Liver (tissue), 8 donors: ENCODE measurements at regions not wholly inside any gene's neighbourhood (a gene's known extent, or its start where the extent isn't known, plus 50 kb on each side); places are given as distances from the start of the nearest gene placed in this dataset.

ENCODE experiments used
- DNase-seq: peaks from one replicate; pipeline ENCODE4 v3.0.0-alpha.2; 2017; ENCODE audit warnings: low spot score
- H3K27ac ChIP-seq, 2 donors: one replicate each; pipeline ENCODE4 v1.7.0; 2013; ENCODE audit warnings: inconsistent platforms in 2 of 2, low read length in 2 of 2, control low read depth in 1 of 2, low read depth in 1 of 2, mild to moderate bottlenecking in 1 of 2
- H3K27me3 ChIP-seq, 4 donors: one replicate each; pipeline versions ENCODE4 v1.6.1 to v1.7.0; 2013; ENCODE audit warnings: low read length in 3 of 4, inconsistent platforms in 1 of 4, mild to moderate bottlenecking in 1 of 4, moderate library complexity in 1 of 4; ENCODE audit not compliant: control insufficient read depth in 4 of 4, insufficient read depth in 4 of 4
- H3K36me3 ChIP-seq, 4 donors: one replicate each; pipeline versions ENCODE4 v1.6.1 to v1.7.0; 2013; ENCODE audit warnings: low read length in 3 of 4, mild to moderate bottlenecking in 3 of 4, low read depth in 1 of 4, moderate library complexity in 1 of 4; ENCODE audit not compliant: control insufficient read depth in 4 of 4, insufficient read depth in 3 of 4
- H3K4me1 ChIP-seq, 4 donors: one replicate each; pipeline versions ENCODE4 v1.6.1 to v1.7.0; 2013; ENCODE audit warnings: low read length in 3 of 4, mild to moderate bottlenecking in 3 of 4, moderate library complexity in 1 of 4; ENCODE audit not compliant: control insufficient read depth in 4 of 4, insufficient read depth in 4 of 4
- H3K4me3 ChIP-seq, 3 donors: one replicate each; pipeline versions ENCODE4 v1.6.1 to v1.7.0; 2013; ENCODE audit warnings: low read length in 3 of 3, control low read depth in 1 of 3, low read depth in 1 of 3, mild to moderate bottlenecking in 1 of 3
- H3K9ac ChIP-seq, 2 donors: one replicate each; pipeline ENCODE4 v1.7.0; 2013; ENCODE audit warnings: low read length in 2 of 2, mild to moderate bottlenecking in 2 of 2, moderate library complexity in 2 of 2, control low read depth in 1 of 2, low read depth in 1 of 2
- H3K9me3 ChIP-seq, 4 donors: one replicate each; pipeline versions ENCODE4 v1.6.1 to v1.7.0; 2013; ENCODE audit warnings: low read length in 3 of 4; ENCODE audit not compliant: control insufficient read depth in 4 of 4
- ATF3 ChIP-seq: IDR thresholded peaks from 2 replicates; pipeline ENCODE4 v1.6.1; 2016; ENCODE audit warnings: antibody characterized with exemption
- CTCF ChIP-seq: fragments of 150-350 bp; IDR thresholded peaks from 2 replicates; pipeline ENCODE4 v1.5.1; 2017; ENCODE audit warnings: improper control_type of control experiment, low read depth, low read length; ENCODE audit not compliant: missing input control
- EGR1 ChIP-seq, 2 donors: IDR thresholded peaks; 2 replicates each; pipeline ENCODE4 v1.6.1; 2016 to 2018; ENCODE audit warnings: antibody characterized with exemption in 2 of 2, low read depth in 2 of 2
- FOXA1 ChIP-seq: IDR thresholded peaks from 2 replicates; pipeline ENCODE4 v1.6.1; 2016; ENCODE audit warnings: antibody characterized with exemption
- FOXA2 ChIP-seq: IDR thresholded peaks from 2 replicates; pipeline ENCODE4 v1.6.1; 2016; ENCODE audit warnings: antibody characterized with exemption
- GABPA ChIP-seq, 2 donors: IDR thresholded peaks in 1 of 2; conservative IDR thresholded peaks in 1 of 2; 2 replicates each; pipeline ENCODE4 v1.6.1; 2016; ENCODE audit warnings: antibody characterized with exemption in 2 of 2, mild to moderate bottlenecking in 1 of 2, moderate library complexity in 1 of 2
- HNF4A ChIP-seq, 2 donors: conservative IDR thresholded peaks; 2 replicates each; pipeline ENCODE4 v1.6.1; 2016; ENCODE audit warnings: antibody characterized with exemption in 2 of 2, mild to moderate bottlenecking in 2 of 2
- HNF4G ChIP-seq: IDR thresholded peaks from 2 replicates; pipeline ENCODE4 v1.6.1; 2016; ENCODE audit warnings: antibody characterized with exemption
- JUND ChIP-seq, 2 donors: IDR thresholded peaks; 2 replicates each; pipeline ENCODE4 v1.6.1; 2016; ENCODE audit warnings: antibody characterized with exemption in 2 of 2
- NR2F2 ChIP-seq: IDR thresholded peaks from 2 replicates; pipeline ENCODE4 v1.6.1; 2016; ENCODE audit warnings: antibody characterized with exemption
- RAD21 ChIP-seq, 2 donors: IDR thresholded peaks; 2 replicates each; pipeline ENCODE4 v1.6.1; 2016; ENCODE audit warnings: antibody characterized with exemption in 2 of 2, mild to moderate bottlenecking in 2 of 2
- REST ChIP-seq: IDR thresholded peaks from 2 replicates; pipeline ENCODE4 v1.6.1; 2016; ENCODE audit warnings: antibody characterized with exemption, mild to moderate bottlenecking
- RXRA ChIP-seq, 2 donors: IDR thresholded peaks; 2 replicates each; pipeline ENCODE4 v1.6.1; 2017 to 2018; ENCODE audit warnings: antibody characterized with exemption in 2 of 2, mild to moderate bottlenecking in 1 of 2
- SP1 ChIP-seq: IDR thresholded peaks from 2 replicates; pipeline ENCODE4 v1.6.1; 2018; ENCODE audit warnings: antibody characterized with exemption, mild to moderate bottlenecking
- TAF1 ChIP-seq: conservative IDR thresholded peaks from 2 replicates; pipeline ENCODE4 v1.6.1; 2016; ENCODE audit warnings: antibody characterized with exemption, mild to moderate bottlenecking
- WGBS: extraction: QIAGEN DNeasy Blood & Tissue Kit; methylation state at CpG from one replicate; pipeline ENCODE4 v1.1.7; 2013; 5-methylcytosine and 5-hydroxymethylcytosine counted together
- TF ChIP-seq, protein P1 (sequence below): IDR thresholded peaks from 2 replicates; pipeline ENCODE4 v1.6.1; 2016; ENCODE audit warnings: antibody characterized with exemption
- TF ChIP-seq, protein P2 (sequence below): IDR thresholded peaks from 2 replicates; pipeline ENCODE4 v1.6.1; 2016; ENCODE audit warnings: antibody characterized with exemption
- donor health status: healthy.
- donor health status: healthy.
- donor health status: healthy.
- donor health status: healthy.
- donor health status: healthy.

DNA sequence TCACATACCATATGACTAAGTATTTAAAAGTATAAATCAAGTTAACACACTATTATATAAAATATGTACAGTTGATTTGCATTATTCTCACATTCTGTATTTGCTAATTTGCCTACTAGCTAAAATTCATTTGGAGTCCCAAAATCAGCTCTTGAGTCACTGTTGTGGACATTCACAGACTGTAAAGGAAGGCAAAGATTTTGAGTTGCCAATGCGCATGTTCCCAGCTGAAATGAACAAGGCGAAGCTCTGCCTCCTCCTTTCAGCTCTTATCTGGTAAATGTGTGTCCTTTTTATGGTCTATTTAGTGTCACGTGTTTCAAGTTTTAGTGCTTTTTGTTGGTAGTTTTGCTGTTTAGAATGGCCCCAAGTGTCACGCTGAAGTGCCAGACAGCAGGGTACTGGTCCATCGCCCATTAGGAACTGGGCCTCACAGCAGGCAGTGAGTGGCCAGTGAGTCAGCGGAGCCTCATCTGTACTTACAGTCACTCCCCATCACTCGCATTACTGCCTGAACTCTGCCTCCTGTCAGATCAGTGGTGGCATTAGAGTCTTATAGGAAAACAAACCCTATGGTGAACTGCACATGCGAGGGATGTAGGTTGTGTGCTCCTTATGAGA is 87.2 kb upstream of the ADTRP start:
- no peak for DNase-seq
- Histone ChIP-seq H3K27ac (peak overlapping the region; percentile 10 to 62), H3K4me1 (peaks cover 9 to 34% (median 17%) of the 10 kb centered on the region in 4 donors), H3K4me3 (peak overlapping the region in 2 of 3 donors; percentile 36 to 69), H3K9me3 (no peaks in the 10 kb centered on the region), H3K9ac (no peak overlapping the region), H3K36me3 (peaks cover 0 to 4% (median 1%) of the 10 kb centered on the region in 4 donors), H3K27me3 (no peaks in the 10 kb centered on the region)
- no peak for TF ChIP-seq NR2F2
- TF ChIP-seq CTCF = no peak
- no peak for TF ChIP-seq FOXA2
- TF ChIP-seq RAD21 (IDR thresholded peaks at IDR 0.05) = no peak
- no peak for TF ChIP-seq SP1
- TF ChIP-seq ATF3 = no peak
- no peak for TF ChIP-seq EGR1 (IDR thresholded peaks at IDR 0.05; ENCODE audit: low read depth in 2 of 2)
- no peak for TF ChIP-seq REST
- TF ChIP-seq, protein P1, sequence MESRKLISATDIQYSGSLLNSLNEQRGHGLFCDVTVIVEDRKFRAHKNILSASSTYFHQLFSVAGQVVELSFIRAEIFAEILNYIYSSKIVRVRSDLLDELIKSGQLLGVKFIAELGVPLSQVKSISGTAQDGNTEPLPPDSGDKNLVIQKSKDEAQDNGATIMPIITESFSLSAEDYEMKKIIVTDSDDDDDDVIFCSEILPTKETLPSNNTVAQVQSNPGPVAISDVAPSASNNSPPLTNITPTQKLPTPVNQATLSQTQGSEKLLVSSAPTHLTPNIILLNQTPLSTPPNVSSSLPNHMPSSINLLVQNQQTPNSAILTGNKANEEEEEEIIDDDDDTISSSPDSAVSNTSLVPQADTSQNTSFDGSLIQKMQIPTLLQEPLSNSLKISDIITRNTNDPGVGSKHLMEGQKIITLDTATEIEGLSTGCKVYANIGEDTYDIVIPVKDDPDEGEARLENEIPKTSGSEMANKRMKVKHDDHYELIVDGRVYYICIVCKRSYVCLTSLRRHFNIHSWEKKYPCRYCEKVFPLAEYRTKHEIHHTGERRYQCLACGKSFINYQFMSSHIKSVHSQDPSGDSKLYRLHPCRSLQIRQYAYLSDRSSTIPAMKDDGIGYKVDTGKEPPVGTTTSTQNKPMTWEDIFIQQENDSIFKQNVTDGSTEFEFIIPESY = no peak
- no peak for TF ChIP-seq FOXA1
- TF ChIP-seq HNF4A (conservative IDR thresholded peaks at IDR 0.05) = no peak
- TF ChIP-seq RXRA (IDR thresholded peaks at IDR 0.05) = no peak
- TF ChIP-seq JUND (IDR thresholded peaks at IDR 0.05) = no peak
- TF ChIP-seq, protein P2, sequence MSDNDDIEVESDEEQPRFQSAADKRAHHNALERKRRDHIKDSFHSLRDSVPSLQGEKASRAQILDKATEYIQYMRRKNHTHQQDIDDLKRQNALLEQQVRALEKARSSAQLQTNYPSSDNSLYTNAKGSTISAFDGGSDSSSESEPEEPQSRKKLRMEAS = no peak
- 89% methylated on average over 8 of the region's 8 CpGs for WGBS

DNA sequence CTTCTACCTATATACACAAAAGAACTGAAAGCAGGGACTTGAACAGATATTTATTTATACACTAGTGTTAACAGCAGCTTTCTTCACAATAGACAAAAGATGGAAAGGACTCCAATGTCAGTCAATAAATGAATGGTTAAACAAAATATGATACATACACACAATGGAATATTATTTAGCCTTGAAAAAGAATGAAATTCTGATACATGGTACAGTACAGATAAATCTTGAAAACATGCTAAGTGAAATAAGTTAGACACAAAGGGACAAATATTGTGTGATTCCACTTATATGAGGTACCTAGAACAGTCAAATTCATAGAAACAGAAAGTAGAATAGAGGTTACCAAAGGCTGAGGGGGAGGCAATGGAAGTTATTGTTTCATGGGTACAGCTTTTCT is 79.8 kb upstream of the ADTRP start:
- Histone ChIP-seq H3K9me3 (no peaks in the 10 kb centered on the region), H3K4me1 (peaks cover 4 to 14% (median 9%) of the 10 kb centered on the region in 4 donors), H3K36me3 (peaks cover 0 to 8% (median 7%) of the 10 kb centered on the region in 4 donors), H3K27ac (no peak overlapping the region), H3K4me3 (no peak overlapping the region), H3K9ac (no peak overlapping the region), H3K27me3 (no peaks in the 10 kb centered on the region)
- DNase-seq = no peak
- TF ChIP-seq CTCF (no peak), NR2F2 (no peak), FOXA2 (no peak), RXRA (IDR thresholded peaks at IDR 0.05) (no peak), SP1 (no peak), EGR1 (IDR thresholded peaks at IDR 0.05; ENCODE audit: low read depth in 2 of 2) (no peak), JUND (IDR thresholded peaks at IDR 0.05) (no peak), HNF4A (conservative IDR thresholded peaks at IDR 0.05) (no peak), TAF1 (no peak), ATF3 (no peak), FOXA1 (no peak), GABPA (IDR thresholded peaks at IDR 0.05 in 1 of 2, conservative IDR thresholded peaks at IDR 0.05 in 1 of 2) (no peak), HNF4G (no peak), RAD21 (IDR thresholded peaks at IDR 0.05) (no peak)
- TF ChIP-seq, protein P1 = no peak
- TF ChIP-seq, protein P2 = no peak
